NCI-H1930 (cell line): ENCODE measurements at regions not wholly inside any gene's neighbourhood (a gene's known extent, or its start where the extent isn't known, plus 50 kb on each side); places are given as distances from the start of the nearest gene placed in this dataset.
"Not testable (repeated sequence)": the region's sequence is repeated elsewhere in the genome, so short reads cannot be mapped to it uniquely, and the experiment has no call there.

Experiments used
- DNase-seq, 2 experiments: peaks; one replicate each; lab custom pipeline; 2025; lab: John Stamatoyannopoulos, UW

DNA sequence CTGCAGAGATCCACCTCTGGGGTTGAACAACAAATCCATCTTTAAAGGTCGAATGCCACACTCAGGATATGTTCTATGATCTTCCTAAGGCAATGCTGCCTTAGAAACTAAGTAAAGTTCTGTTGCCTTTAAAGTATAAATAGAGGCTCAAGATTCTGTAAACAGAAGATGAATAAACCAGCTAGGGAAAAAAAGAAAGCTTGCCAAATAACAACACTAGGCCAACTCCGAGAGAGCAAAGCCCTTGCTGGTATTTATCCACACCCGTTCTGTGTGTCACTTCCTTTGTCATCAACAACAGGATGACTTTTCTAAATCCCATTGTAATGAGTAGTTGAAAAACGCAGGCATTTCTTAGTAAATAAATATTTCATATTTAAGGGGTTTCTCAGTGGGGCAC is 330.0 kb upstream of the GLI3 start:
- no peak for DNase-seq

DNA sequence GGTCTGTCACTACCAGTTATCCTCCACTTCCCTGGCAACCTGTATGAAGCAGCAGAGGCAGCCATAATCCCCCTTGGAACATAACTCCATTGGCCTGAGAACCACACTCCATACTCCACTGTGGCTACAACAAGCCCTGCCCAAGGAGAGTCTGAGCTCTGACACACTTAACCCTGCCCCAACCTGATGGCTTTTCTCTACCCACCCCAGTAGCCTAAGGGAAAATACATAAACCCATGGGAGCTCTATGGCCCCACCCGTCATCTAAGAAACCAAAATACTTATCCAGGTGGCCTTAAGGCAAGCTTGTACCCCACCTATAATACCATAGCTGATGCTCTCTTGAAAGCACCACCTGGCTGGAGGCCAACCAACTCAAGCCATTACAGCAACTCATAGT is 324.8 kb upstream of the GLI3 start:
- DNase-seq: no peak

DNA sequence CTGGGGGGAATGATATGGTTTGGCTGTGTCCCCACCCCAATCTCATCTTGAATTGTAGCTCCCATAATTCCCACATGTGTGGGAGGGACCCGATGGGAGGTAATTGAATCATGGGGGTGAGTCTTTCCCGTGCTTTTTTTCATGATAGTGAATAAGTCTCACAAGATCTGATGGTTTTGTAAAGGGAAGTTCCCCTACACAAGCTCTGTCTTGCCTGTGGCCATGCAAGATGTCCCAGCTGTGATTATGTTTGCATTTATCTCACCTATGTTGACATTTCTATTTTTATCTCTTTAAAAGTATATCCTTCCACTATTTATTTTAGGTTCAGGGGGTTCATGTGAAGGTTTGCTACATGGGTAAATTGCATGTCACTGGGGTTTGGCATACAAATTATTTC is 323.9 kb upstream of the GLI3 start:
- no peak for DNase-seq

DNA sequence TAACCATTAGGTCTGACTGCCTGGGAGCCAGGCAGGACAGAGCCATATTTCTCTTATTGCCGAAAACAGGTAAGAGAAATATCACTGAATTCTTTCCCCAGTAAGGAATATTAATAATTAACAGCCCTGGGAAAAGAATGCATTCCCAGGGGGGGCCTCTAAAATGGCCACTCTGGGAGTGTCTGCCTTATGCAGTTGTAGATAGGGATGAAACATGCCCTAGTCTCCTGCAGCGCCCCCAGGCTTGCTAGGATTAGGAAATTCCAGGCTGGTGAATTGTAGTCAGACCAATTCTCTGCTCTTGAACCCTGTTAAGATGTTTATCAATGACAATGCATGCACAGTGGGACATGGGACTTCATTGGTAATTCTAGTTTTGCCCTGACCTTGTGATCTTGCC is 317.9 kb upstream of the GLI3 start:
- not testable (repeated sequence) for DNase-seq

DNA sequence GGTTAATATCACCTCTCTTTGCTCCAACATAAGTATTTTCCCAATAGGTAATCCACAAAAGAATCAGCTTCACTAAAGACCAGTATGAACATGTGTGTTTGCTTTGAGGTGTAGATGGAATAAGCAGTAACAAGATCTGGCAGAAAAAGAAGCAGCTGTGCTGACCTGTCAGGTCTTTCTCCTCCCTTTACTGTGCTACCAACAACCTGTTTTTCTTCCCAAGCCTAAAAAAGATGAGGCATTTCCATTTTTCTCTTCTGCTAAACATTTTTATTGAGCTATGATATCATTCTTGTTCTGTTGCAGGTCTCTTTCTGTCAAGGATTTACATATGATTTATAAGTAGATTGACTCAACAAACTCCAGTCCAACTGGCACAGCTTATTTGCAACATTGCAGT is 315.2 kb upstream of the GLI3 start:
- DNase-seq: no peak

DNA sequence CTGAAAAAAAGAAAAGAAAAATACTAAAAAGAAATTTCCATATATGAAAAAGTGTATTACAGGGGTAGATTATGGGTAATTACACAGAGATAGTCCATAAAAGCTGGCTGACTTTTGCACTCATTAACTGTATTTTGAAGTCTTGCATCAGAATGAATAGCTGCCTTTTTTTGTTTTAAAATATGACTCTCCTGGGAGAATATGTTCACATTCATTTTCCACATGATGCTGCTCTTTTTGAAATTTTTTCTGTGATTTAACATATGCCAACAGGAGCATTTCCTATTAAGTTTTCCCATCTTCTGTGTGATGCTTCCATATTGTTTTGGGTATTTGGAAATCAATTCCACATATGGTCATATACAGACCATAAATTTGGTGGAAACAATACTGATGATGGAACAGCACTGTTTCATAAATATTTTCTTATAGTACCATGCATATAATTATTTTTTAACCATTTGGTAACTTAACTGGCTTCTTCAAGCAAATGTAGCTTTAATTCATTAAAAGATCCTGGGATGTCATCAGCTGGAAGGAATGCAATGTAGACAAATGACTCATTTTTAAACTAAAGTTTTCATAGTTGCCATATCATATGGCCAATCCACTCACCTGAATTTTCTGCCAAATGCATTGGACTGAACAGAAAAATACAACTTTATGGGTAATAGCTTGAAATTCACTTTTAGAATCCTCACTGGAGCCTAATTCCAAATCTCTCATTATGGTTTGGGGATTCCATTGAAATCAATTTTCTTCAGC is 313.9 kb upstream of the GLI3 start:
- no peak for DNase-seq

DNA sequence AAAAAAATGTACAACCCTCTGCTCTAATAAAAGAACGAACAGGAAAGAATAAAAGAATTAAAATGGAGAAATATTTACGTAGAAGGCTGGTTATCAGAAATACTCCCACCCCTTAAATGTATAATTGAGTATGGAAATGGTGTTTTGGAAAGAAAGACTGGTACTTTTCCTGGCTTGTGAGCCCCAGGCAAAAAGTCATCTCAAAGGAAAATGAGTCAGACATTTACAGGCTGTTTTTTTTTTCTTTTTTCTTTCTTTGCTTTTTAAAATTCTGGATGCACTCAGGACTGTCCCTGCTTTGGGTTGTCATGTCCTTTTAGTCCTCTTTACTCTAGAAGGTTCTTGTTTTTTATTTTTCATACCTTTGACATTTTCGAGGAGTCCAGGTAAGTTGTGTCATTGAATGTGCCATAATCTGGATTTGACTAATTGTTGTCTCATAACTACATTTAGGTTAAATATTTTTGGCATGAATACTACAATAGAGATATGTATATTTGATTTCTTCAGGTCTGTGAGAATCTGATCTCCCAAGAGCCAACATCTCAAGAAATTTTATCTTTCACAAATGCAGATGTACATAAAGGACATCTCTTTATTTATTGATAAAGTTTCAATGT is 313.0 kb upstream of the GLI3 start:
- DNase-seq: no peak

DNA sequence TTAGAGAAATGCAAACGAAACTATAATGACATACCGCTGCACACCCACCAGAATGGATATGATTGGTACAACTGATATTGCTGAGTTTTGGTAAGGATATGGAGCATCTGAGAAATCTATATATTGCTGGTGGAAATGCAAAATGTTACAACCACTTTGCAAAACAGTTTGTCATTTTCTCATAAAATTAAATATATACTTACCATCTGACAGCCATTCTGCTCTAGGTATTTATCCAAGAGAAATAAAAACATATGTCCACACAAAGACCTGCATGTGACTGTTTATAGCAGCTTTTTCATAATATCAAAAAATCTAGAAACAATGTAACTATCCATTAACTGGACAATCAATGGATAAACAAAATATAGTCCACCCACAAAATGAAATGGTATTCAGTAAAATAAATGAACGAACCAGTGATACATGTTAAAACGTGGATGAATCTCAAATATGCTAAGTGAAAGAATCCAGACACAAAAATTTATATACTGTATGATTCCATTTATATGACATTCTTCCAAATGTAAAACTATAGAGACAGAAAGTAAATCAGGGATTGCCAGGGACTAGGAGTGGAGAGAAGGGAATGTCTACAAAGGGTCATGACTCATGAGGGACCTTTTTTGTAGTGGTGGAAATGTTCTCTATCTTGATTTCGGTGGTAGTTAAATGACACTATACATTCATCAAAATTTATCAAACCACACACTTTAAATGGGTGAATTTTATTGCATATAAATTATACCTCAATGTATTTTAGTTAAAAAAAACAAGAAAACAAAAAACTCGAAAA is 312.0 kb upstream of the GLI3 start:
- DNase-seq: no peak

DNA sequence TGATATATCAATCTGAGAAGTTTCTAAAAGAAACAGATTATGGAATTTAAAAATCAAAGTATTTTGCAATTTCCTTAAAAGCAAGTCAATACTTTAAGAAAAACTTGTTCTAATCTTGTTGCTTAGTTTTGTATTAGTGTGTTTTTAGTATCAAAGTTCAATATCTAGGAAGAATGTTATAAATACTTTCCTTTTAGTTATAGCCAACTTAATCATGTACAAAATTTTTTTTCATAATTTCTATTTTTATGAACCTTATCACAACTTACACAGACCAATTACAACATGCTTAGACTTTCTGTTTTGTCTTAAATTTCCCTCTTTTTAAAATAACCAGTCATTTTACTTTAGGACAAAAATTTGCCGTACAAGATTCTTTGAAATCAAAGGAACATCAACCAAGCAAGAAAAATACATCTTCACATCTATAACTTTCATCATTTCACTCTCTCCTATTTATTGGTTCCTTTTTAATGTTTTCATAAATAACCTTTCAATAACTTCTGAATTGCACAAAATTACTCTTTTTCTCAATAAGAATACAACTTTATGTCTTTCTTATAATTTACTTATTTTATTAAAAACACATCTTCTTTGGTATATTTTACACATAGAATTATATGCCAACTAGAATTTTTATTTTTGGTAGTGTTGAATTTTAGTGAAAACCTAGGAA is 308.2 kb upstream of the GLI3 start:
- no peak for DNase-seq

DNA sequence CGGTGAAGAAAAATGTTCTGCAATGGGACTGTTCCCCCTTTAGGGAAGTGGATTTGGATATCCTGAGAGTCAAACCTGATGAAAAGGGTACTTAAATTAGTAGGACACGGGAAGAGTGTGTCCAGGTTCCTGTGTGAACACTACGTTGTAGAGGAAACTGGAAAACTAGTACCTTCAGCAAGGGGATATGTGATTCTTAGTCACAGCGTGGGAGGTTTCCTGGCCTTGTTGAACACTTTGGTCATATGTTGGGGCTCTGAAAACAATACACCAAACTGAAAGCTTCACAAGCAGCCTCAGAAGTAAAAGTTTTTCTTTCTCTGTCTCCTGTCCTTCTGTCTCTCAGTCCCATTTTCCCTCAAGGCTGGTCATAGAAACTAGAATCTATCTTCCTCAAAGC is 306.9 kb upstream of the GLI3 start:
- DNase-seq: no peak

DNA sequence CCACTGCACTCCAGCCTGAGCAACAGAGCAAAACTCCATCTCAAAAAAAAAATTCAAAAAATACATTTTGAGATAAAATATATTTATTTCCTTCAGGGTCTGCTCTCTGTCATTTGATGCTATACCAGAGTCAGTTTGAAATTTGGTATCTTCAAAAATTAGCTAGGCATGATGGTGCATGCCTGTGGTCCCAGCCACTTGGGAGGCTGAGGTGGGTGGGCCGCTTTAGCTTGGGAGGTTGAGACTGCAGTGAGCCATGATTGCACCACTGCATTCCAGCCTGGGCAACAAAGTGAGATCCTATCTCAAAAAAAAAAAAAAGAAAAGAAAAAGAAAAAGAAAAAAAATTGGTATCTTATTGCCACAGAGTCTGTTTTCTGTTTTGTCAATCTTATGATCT is 305.4 kb upstream of the GLI3 start:
- DNase-seq: not testable (repeated sequence)

DNA sequence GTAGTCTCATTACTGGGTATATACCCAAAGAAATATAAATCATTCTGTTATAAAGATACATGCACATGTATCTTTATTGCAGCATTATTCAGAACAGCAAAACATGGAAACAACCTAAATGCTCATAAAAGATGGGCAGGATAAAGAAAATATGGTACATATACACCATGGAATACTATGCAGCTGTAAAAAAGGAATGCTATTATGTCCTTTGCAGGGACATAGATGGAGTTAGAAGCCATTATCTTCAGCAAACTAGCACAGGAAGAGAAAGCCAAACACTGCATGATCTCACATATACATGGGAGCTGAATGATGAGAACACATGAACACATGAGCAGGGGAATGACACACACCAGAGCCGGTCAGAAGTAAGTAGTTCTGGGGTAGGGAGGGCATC is 297.4 kb upstream of the GLI3 start:
- DNase-seq: no peak

DNA sequence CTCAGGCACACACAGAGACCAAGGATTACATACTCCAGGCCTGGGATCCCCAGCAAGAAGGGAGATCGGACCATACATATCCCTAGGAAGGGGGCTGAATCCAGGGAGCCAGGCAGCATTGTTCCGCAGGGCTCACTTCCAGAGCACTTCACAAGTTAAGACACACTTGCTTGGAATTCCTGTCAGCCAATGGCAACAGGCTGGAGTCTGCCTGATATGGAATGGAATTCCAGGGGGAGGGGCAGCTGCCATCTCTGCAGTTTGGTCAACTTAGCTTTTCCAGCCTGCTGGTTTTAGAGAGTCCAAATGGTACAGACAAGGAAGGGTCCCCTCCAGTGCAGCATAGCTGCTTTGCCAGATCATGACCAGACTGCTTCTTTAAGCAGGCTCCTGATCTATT is 290.0 kb upstream of the GLI3 start:
- DNase-seq: no peak

DNA sequence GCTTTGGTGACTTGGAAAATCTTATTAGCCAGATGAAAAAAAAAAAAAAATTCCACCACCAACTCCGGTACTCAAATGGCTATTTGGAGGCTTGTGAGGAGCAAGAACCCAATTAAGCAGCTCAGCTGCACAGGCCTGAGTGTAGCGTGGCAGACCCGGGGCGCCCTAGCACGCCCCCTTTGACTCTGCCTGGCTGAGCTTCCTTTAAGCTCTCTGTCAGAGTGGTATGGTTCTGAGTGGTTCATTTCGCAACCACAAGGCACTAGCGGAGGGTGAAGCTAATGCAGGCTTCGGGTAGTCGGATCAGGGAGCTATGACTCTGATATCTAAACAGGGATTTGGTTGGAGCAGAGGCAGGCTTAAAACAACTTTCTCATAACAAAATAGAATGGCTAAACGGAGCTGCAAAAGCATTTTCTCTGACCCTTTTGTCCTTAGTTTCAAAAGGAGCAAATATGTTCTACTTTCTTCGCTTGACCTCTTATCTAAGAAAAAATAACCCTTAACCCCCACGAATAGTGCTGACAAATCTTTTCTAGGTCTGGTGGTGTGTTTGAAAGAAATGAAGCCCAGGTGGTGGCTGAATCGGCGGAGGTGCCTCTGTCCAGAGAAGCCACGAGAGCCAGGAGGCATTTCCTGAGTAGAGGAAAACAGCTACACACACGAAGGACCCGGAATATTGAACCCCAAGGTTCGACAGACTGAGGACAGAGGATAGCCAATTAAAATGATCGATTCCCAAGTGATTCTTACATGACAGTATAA is 285.4 kb upstream of the GLI3 start:
- DNase-seq: no peak

DNA sequence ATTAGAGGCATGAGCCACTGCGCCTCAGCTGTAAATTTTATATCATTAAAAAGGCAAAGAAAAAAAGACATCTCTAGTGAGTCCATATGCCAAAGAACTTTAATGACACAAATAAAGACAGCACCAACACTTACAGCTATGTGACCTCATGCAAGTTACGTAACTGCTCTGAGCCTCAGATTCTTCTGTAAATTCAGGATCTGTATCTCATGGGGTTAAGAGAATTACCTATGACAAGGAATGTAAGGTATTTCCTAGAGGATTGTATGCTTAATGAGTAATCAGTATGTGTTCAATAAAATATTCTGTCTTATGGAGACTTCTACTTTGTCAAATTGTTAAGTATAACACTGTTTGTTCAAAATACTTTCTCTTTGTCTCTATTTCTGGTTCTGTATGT is 274.0 kb upstream of the GLI3 start:
- DNase-seq: no peak

DNA sequence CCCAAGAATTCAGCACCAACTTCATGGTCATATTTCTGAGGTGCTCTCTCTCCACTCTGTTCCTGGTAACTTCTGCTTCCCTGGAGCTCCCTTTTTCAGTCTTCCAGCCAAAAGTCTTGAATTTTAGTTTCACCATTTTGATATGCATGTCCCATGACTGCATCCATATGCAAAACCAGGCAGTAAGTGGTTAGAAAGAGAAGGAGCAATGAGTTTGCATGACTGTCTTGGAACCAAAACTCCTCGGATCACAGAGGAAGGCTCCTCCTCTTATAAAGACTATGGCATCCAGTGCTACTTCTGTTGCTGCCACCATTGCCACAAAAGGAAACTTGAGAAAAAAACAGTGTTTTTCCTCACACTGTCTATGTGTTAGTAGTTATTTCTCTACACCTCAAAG is 269.1 kb upstream of the GLI3 start:
- no peak for DNase-seq

DNA sequence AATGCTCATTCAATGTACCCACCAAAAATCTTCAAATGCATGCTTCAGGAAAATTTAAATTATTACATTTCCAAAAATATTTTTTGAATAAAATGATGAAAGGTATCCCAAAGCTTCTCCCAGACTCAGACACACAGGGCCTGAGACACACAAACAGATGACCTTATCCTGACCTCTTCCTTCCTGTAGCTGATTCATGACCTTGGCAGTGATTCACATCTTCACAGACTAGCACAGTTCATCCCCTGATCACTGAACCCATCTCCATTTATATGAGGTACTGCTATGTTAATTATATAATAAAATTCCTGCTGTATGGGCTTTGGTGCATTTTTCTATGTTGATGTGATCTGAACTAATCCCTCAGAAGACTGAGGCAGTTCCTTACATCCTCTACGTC is 265.0 kb upstream of the GLI3 start:
- no peak for DNase-seq

DNA sequence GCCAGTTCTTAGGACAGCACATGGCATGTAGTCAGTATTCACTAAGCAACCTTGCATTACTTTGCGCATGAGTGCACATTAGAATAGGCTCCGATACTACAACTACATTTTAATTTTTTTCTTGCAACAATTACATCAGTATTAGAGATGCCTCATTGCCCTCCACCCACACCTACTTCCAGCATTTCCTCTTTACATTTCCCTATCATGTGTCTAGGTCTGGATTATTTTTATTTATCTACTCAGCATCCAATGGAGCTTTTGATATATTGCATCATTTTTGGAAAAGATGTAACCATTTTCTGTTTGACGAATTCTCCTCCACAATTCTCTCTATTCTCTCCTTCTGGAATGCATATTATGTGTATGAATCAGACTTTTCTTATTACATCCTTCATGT is 258.2 kb upstream of the GLI3 start:
- DNase-seq: no peak

DNA sequence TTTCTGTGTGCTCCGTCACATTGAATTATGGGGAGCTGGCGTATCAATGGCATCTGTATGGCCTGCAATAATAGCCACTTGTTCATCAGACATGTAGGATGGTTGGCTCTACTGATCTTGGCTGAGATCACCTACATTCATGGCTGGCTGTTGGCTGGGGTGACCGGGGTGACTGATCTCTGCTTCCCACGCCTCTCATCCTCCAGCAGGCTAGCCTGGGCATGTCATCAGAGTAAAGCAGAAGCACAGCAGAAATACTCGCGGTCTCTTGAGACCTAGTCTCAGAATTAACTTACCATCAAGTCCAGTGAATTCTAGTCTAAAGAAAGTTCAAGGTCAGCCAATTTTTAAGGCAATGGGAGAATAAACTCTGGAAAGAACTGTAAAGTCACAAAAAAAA is 257.7 kb upstream of the GLI3 start:
- DNase-seq: no peak

DNA sequence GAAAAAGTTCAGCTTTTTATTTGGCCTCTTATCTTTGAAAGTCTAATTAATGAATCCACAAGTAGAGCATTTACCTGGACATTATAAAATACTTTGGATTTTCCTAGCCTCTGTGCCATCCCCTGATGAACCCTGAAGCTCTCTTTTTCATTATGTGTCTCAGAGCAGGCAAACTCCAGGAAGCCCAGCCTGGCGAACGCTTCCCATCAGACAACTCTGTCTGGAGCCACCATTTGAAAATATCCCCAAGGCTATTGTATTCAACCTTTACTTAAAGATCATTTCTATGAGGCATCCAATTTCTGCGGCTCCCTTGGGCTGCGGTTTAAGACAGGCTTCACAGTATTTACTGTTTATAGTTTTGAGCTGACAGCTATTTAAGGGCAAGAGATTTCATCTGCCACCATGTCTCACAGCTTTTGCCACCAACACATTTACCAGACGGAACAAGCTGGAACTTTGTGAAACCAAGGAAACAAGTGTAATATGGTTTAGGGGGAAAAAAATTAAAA is 257.2 kb upstream of the GLI3 start:
- DNase-seq: no peak

DNA sequence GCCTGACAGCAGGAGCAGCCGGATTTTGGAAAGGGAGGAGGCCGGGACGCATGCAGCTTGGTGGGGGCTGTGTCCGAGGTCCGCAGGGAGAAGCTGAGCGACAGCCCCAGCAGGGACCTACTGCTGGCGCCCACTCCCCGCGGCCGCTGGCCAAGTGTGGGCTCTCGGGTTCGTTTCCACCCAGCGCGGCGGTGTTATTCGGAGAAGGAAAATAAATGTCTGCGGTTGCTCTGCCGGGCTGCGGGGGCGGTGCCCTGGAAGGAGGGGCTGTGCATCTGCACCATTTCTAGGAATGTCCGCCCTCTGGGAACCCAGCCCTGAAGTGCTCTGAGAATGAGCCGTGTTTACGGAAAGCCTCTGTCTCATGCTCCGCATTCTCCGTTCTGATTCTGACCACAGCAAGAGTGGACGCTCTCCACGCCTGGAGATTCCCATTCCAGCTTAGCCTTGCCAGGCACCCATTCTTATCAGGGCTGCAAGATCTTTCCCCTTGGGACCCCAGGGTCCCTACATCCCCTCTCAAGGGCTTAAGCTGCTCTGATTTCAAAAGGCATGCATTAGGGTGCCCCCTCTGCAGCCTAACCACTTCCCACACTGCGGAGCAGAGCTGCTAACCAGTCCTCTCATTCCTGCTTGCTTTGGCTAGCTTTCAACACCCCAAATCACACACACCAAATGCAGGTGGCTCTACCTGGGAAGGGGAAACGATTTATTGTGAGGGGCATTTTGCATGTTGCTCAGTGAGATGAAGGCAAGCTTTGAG is 256.6 kb upstream of the GLI3 start:
- DNase-seq: no peak
